HepG2 (cell line): ENCODE measurements at regions not wholly inside any gene's neighbourhood (a gene's known extent, or its start where the extent isn't known, plus 50 kb on each side); places are given as distances from the start of the nearest gene placed in this dataset.

Source experiments
- DR1 ChIP-seq: sonication (generic); formaldehyde crosslinking; IDR thresholded peaks from 2 replicates; pipeline ENCODE4 v1.8.0; 2021; ENCODE audit warnings: mild to moderate bottlenecking, missing genetic modification reagents, inconsistent platforms
- JUNB ChIP-seq: sonication (generic); formaldehyde crosslinking; IDR thresholded peaks from 2 replicates; pipeline ENCODE4 v1.8.0; 2022; ENCODE audit warnings: missing genetic modification reagents, mild to moderate bottlenecking, borderline replicate concordance
- MZF1 ChIP-seq: sonication (generic); formaldehyde crosslinking; IDR thresholded peaks from 2 replicates; pipeline ENCODE4 v1.8.1; 2023; ENCODE audit warnings: mild to moderate bottlenecking, missing genetic modification reagents, borderline replicate concordance
- NFYB ChIP-seq: sonication (generic); formaldehyde crosslinking; IDR thresholded peaks from 2 replicates; pipeline ENCODE4 v1.4.0; 2020; ENCODE audit warnings: missing genetic modification reagents
- POLR2A ChIP-seq, 2 experiments: IDR thresholded peaks; 2 replicates each; pipeline ENCODE4 v1.6.1; 2011; ENCODE audit warnings: low read depth in 2 of 2, low read length in 2 of 2, mild to moderate bottlenecking in 1 of 2, moderate library complexity in 1 of 2; ENCODE audit not compliant: insufficient read depth in 1 of 2
- POLR2AphosphoS5 ChIP-seq: IDR thresholded peaks from 2 replicates; pipeline ENCODE4 v1.6.1; 2012; ENCODE audit warnings: low read depth, low read length
- PRMT3 ChIP-seq: sonication (generic); formaldehyde crosslinking; IDR thresholded peaks from 2 replicates; pipeline ENCODE4 v1.8.1; 2022; ENCODE audit warnings: low read depth, mild to moderate bottlenecking, moderate library complexity, missing genetic modification reagents, borderline replicate concordance
- SMC3 ChIP-seq: IDR thresholded peaks from 2 replicates; pipeline ENCODE4 v1.6.1; 2011; ENCODE audit warnings: low read length, improper control_type of control experiment
- SRSF4 ChIP-seq: fragments of 200-400 bp; formaldehyde crosslinking; IDR thresholded peaks from one replicate; pipeline ENCODE4 v1.6.1; 2018; ENCODE audit warnings: mild to moderate bottlenecking, low read depth, low read length, moderate library complexity; ENCODE audit not compliant: poor library complexity, severe bottlenecking
- TRIM24 ChIP-seq: sonication (generic); formaldehyde crosslinking; IDR thresholded peaks from 2 replicates; pipeline ENCODE4 v1.8.0; 2022; ENCODE audit warnings: mild to moderate bottlenecking, missing genetic modification reagents
- ZNF496 ChIP-seq: sonication (generic); formaldehyde crosslinking; IDR thresholded peaks from 2 replicates; pipeline ENCODE4 v1.8.1; 2023; ENCODE audit warnings: mild to moderate bottlenecking, moderate library complexity, missing genetic modification reagents; ENCODE audit not compliant: insufficient replicate concordance
- ZNF550 ChIP-seq: sonication (generic); formaldehyde crosslinking; IDR thresholded peaks from 2 replicates; pipeline ENCODE4 v1.4.0; 2020; ENCODE audit warnings: mild to moderate bottlenecking, missing genetic modification reagents, borderline replicate concordance
- TF ChIP-seq, protein P1 (sequence below): sonication (generic); formaldehyde crosslinking; IDR thresholded peaks from 2 replicates; pipeline ENCODE4 v1.5.0; 2020; ENCODE audit warnings: mild to moderate bottlenecking, missing genetic modification reagents, moderate library complexity
- TF ChIP-seq, protein P2 (sequence below): sonication (generic); formaldehyde crosslinking; IDR thresholded peaks from 2 replicates; pipeline ENCODE4 v1.4.0; 2020; ENCODE audit warnings: mild to moderate bottlenecking, missing genetic modification reagents

DNA sequence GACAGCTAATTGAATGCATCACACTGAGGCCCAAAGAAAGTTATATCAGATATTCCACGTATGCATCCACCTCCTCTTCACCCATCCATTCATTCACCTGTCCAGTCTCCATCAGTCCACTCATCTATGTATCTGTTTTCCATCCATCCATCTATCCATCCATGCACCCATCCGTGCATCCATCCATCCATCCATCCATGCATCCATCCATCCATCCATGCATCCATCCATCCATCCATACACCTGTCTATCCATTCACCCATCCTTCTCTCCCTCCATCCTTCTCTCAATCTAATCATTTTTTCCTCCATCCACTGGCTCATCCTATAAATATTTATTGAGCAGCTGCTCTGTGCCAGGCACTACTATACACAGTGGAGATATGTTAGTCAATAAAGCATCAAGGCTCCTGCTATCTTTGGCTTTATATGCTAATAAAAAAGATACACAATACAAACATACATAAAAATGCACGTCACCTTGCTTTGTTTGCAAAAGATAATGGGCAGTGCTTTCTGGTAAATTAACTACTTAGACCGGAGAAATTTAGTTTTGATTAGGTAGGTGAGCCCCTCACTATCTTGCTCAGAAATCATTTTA, 442.0 kb upstream of the KLF6 start:
- TF ChIP-seq JUNB (no peak), POLR2AphosphoS5 (no peak), ZNF550 (CRISPR knock-in tag) (no peak), MZF1 (no peak), ZNF496 (CRISPR knock-in tag) (no peak), SMC3 (no peak), TRIM24 (CRISPR knock-in tag) (no peak), NFYB (CRISPR knock-in tag) (no peak), POLR2A (IDR thresholded peaks at IDR 0.05; ENCODE audit: insufficient read depth in 1 of 2, low read depth in 2 of 2, low read length in 2 of 2) (no peak), PRMT3 (no peak), DR1 (no peak), SRSF4 (no peak)
- TF ChIP-seq, protein P1, sequence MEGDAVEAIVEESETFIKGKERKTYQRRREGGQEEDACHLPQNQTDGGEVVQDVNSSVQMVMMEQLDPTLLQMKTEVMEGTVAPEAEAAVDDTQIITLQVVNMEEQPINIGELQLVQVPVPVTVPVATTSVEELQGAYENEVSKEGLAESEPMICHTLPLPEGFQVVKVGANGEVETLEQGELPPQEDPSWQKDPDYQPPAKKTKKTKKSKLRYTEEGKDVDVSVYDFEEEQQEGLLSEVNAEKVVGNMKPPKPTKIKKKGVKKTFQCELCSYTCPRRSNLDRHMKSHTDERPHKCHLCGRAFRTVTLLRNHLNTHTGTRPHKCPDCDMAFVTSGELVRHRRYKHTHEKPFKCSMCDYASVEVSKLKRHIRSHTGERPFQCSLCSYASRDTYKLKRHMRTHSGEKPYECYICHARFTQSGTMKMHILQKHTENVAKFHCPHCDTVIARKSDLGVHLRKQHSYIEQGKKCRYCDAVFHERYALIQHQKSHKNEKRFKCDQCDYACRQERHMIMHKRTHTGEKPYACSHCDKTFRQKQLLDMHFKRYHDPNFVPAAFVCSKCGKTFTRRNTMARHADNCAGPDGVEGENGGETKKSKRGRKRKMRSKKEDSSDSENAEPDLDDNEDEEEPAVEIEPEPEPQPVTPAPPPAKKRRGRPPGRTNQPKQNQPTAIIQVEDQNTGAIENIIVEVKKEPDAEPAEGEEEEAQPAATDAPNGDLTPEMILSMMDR: no peak
- TF ChIP-seq, protein P2, sequence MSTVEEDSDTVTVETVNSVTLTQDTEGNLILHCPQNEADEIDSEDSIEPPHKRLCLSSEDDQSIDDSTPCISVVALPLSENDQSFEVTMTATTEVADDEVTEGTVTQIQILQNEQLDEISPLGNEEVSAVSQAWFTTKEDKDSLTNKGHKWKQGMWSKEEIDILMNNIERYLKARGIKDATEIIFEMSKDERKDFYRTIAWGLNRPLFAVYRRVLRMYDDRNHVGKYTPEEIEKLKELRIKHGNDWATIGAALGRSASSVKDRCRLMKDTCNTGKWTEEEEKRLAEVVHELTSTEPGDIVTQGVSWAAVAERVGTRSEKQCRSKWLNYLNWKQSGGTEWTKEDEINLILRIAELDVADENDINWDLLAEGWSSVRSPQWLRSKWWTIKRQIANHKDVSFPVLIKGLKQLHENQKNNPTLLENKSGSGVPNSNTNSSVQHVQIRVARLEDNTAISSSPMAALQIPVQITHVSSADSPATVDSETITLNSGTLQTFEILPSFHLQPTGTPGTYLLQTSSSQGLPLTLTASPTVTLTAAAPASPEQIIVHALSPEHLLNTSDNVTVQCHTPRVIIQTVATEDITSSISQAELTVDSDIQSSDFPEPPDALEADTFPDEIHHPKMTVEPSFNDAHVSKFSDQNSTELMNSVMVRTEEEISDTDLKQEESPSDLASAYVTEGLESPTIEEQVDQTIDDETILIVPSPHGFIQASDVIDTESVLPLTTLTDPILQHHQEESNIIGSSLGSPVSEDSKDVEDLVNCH: no peak
